CD4-positive, alpha-beta T cell treated with Interleukin-15 for 4 hours (primary cell): ENCODE measurements at regions not wholly inside any gene's neighbourhood (a gene's known extent, or its start where the extent isn't known, plus 50 kb on each side); places are given as distances from the start of the nearest gene placed in this dataset.

Source experiments
- DNase-seq: peaks from one replicate; pipeline ENCODE4 v3.0.0-alpha.2; 2020; ENCODE audit warnings: low spot score

GRCh38 chr7:130897515-130898419 lies 163.8 kb upstream of the KLF14 start:
- DNase-seq = no peak

DNA sequence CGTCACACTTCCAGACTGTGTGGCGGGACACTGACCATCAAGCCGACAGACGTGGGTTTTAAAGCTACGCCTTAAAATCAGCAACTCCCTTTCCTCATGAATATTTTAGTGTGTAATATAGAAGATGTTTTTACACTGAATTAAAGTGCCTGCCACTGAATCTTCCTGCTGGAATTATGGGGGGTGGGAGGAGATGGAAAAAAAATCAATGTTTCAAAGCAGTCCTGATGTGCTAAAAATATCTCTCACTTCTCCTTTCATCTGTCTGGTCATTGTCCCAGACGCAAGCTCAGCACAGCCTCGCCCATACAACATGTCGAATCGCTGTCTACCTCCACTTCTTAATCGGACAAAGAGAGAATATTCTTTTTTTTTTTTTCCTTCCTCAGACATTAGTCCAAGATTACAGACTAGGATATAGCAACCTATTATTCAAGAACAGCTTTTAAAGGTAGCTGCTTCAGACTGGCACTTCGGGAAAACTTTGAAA lies 165.1 kb upstream of the KLF14 start:
- no peak for DNase-seq

DNA sequence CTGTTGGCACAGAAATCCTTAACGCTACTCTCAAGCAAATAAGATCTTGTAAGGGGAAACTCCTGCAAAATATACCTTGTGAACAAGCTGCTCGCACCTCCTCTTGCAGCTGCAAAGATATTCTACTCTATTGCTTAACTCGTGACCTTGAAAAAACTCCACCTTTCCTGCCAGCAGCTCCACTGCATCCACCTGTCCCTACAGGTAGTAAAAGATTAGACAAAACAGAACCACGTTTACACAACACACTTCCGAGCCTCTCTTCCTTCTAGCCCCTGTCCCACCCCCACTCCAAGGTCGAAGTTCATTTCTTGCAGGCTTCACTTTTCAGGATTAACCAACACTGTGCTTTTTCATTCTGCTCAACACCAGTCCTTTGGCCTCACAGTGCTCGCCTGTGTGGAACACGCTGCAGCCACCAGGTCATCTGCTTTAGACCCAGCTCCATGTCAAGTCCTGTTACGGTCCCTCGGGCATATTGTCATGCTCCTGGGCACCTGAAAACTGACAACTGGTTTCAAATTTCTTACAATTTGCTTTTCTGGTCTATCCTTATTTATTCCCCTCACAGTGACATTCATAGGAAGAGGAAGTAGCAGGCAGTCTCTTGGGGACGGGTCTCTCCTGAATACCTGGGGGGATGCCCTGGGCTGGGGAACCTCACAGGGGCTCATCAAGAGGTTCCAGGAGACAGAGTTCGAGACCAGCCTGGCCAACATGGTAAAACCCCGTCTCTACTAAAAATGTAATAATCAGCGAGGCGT lies 165.8 kb upstream of the KLF14 start:
- DNase-seq = no peak

GRCh38 chr7:130900471-130901076 lies 166.6 kb upstream of the KLF14 start:
- DNase-seq = no peak

DNA sequence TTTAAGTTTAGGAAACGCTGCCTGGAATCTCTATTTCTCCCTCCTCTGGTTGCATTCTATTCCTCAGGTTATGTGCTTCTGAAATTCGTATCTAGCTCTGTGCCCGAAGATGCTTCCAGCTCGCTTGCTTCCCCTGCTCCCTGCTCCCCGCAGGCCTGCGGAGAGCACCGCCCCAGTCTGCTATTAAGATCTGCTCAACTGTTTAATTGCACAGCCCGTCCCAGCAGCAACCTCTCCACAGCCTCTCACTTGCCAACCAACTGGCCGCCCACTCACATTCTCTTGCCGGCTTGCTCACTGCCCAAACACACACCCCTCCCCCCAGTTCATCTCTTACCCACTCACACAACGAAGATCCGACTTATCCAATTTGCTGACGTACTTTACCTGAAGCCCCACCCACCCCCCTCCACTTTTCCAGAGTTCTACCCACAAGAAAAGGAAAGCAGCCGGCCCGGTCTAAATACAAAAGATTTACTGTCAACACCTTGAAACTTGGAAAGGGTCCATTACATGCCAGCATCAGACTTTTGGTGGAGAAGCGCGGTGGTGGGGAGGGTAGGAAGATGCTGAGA lies 167.3 kb upstream of the KLF14 start:
- DNase-seq = no peak

- DNase-seq = no peak
These were observed 168.8 kb upstream of the KLF14 start for GRCh38 chr7:130902755-130903357.

- DNase-seq = no peak
These were observed 169.5 kb upstream of the KLF14 start for GRCh38 chr7:130903358-130903974.

- DNase-seq = no peak
These were observed 170.2 kb upstream of the KLF14 start for GRCh38 chr7:130904031-130904757.

DNA sequence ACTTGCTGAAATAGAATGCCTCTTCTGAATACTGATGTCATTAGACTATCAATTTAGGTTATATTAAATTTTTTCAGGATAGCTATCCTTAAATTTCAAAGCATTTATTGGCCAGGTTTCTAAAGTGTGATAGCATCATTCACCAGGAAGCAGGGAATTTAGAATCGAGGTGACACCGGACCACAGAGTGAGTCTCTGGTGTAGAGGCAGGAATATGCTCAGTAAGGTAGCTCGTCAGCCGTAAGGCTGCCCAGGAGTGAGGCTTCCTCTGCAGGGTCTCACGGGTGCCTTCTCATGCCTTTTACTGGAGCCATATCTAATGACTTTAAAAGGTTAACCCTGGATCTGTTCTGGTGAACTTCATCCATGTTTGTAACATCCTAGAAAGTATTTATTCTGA lies 170.8 kb upstream of the KLF14 start:
- no peak for DNase-seq

GRCh38 chr7:130906575-130906974 lies 172.6 kb upstream of the KLF14 start:
- DNase-seq = no peak

DNA sequence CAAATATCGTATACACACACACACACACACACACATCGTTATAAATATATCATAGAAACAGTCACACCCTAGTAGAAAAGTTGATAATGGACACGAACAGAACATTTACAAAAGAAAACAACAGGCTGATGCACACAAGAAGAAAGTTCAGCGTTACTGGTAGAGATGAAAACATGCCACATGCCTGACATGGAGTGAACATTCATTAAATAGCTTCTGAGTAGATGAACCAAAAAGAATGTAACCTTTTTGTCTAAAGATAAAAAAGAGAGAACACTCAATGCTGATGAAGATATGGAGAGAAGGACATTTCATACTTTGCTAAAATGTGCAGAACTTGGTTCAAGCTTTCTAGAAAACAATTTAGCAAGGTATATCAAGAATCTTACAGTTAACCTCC lies 173.4 kb upstream of the KLF14 start:
- DNase-seq = no peak

GRCh38 chr7:130908345-130909160 lies 174.5 kb upstream of the KLF14 start:
- DNase-seq = no peak

- no peak for DNase-seq
These were observed 175.3 kb upstream of the KLF14 start for GRCh38 chr7:130909161-130909836.

DNA sequence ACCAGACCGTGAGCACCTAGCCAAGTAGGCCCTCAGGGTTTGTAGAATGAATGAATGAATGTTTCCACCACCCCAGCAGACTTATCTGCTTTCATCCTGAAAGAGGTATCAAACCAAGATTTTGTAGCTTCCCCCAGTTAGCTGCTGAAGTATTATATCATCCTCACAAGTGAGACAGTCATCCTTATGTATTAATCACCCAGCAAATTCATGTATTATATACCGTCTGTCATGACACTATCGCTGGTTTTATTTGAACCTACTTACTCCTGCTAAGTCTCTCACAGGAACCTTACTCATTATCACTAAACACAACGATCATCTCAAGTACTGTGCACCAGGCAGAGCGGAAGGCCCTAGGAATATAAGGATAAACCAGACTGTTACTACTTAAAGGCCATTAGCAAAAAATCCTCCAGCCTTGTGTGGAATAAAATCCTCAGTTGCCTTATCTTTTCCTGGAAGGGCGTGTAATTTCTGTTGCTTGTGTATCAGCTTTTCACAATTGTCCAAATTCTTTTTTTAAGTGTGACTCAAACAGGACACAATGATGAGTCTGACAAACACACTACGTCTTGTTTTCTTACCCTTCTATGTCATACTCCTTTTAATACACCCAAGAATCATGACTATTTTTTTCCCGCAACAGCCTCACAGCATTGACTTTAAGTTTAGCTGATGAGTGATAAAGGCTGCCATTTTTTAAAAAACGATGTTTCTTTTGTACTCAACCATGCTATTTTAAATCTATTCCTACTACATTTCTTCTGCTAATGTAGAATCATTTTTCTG lies 176.1 kb upstream of the KLF14 start:
- peak; percentile 44 for DNase-seq

DNA sequence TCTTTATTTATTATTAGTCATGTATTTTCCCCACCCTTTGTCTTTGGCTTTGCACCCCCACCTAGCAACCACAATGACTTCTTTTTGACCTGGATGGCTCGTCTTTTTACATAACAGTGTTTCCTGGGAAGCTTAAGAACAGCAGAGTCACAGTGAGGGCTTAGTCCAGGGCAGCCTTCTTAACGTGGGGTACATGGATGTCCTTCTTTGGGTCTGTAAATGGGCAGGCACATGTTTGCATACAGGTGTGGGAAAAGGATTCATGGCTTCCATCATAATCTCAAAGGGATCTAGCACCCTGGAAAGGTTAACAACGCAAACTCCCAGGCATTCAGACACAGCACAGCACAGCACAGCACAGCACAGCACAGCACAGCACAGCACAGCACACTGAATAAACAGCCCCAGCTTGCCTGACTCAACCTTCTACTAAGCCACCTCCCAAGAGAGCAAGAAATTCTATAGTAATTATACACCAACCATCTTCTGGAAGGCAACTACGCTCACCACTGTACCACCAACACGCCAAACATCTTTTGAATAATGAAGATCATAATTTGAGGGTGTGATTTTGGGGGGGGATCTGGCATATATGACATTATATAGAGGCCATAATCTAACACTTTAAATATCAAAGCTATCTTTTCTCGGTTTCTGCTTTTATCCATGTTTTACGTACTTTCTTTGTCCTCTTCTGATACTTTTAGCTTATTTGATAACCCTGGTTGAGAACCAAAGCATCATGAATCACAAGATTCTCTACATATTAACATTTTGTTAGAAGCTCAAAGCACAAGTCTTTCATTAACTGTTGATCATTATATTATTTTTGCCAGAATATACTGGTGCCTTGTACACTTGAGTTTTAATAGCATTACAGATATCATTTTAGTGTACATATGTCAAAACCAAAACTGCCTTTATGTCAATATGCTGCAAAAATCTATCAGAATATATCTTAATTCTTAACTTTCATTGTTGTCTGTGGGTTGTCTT lies 177.2 kb upstream of the KLF14 start:
- no peak for DNase-seq

GRCh38 chr7:130912082-130912861 lies 178.3 kb upstream of the KLF14 start:
- no peak for DNase-seq
